ENCODE measurements at regions not wholly inside any gene's neighbourhood (a gene's known extent, or its start where the extent isn't known, plus 50 kb on each side); places are given as distances from the start of the nearest gene placed in this dataset.
"Not testable (repeated sequence)": the region's sequence is repeated elsewhere in the genome, so short reads cannot be mapped to it uniquely, and the experiment has no call there.

DNA sequence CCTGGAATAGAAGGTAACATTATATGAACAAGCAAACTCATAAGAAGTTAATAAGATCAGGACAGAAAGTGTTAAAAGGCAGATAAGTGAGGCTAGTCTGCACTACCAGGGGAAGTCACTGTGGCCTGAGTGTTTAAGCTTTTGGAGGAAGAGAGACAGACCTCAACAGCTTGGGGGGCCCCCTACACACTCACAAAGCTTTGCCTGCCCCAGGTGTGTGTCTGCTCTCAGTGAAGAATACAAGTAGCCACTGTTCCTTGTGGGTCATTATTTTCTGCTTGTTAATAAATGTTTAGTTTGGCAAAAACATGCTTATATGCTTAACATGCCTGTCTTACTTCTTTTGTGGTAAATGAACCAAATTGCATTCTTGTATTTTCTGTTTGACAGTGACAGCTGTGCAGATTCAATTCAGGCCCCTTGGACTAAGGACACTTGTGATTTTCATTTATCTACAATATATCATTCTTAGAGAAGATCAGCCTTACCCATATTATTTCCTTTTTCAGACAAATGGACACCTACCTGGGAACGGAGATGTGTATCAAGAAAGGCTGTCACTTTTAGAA, 50.7 kb upstream of the C12orf71 start:
- DNase-seq: no peak

DNA sequence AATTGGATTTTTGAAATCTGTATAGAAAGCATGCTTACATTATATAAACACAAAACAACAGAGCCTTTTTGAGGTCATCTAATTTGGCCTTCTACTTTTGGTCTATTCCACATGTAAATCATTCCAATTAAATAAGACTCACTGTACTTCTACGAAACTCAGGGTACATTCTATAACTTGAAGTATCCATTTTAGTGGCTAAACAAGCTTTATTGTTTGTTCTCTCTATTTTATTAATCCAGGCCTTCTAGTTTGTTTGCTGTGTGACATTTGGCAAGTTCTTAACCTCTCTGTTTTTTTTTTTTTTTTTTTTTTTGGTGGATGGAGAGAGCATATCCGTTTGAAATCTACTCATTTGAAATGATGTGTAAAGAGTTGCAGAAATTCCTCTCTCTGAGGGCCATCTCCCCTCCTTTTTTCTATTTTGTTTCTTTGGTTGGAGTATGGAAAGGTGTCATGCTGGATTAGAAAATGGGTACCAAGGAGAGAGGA, 58.1 kb upstream of the C12orf71 start:
- no peak for DNase-seq

DNA sequence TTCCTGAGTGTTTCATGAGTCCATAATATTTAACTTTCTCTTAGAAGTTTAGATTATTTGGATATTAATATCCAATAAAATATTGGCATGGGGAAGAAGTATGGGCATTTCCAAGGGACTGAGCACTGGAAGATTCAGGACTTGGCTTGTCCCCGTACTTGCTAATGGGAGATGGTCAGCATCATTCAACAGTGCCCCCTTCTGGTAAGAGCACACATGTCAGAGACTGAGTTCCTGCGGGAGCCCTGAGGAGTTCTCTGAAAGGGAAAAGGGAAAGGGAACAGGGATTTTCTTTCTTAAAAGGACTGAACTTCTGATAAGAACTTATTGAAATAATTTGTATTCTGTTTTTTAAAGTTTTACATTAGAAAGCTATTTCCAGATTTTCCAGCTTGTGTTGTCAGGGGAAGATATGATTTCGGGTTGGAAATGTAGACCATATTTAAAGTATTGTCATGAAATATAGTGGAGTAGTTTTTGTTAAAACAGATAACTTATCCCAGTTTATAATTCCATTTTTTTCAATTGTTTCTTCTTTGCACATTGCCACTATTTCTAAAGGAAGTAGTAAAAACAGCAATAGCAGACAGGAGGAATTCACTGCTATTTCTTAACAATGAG, 59.8 kb upstream of the C12orf71 start:
- DNase-seq: peak; percentile 49

DNA sequence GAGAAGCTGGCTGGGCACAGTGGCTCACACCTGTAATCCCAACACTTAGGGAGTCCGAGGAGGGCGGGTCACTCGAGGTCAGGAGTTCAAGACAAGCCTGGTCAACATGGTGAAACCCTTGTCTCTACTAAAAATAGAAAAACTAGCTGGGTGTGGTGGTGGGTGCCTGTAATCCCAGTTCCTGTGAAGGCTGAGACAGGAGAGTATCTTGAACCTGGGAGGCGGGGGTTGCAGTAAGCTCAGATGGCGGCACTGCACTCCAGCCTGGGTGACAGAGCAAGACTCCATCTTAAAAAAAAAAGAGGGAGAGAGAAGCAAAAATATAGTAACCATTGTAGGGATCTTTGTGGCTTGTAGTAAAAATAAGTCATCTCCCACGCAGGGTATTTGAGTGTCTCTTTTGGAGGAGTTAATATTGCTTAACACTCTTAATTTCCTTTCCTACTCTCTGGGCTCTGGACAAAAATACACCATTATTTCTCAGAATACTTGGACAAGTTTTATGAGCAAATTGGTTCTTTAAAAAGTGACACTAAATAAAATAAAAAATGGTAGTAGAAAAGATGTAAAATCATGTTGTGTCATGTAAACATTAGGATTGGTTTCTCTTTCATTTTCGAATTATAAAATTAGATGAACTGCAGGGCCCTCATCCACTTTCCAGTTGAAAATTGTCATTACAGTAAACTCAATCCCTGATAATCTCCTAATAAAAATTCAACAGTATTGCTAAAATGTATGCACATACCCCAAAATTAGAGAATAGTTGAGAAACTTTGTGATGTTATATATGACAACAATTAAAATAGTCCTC, 61.1 kb upstream of the C12orf71 start:
- no peak for DNase-seq

DNA sequence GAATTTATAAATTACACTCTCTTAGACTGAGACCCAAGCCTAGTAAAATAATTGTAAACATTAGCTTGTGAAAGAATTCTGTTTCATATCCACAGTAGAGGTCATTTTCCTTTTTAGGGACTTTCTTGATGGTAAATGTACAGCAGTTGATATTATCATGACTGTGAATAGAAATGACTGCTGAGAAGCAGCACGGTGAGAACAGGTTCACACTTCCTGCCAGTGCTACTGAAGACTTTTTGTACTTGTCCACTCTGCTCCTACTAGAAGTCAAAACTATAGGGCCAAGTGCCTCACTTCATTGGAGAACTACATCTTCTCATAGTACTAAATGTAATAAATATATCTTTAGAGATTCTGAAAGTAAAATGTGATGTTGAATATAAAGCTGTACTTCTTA, 63.3 kb upstream of the C12orf71 start:
- DNase-seq: not testable (repeated sequence)

DNA sequence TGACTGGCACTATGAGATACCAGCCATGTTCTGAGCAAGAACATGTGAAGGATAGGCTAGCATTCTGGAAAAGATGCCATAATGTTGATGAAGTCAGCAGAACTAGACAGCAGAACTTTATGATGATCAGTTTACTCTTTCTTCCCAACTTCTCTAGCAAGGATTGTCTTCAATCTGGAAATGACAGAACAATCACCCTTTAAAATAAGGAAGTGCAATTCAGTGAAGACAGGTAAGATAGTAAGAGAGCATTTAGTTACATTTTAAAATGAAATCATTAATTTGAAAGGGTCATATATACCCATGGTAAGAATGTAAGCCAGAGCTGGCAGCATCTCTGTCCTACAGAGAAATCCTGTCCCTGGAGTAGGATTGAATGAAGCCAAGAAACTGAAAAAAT, 66.0 kb upstream of the C12orf71 start:
- DNase-seq: no peak

DNA sequence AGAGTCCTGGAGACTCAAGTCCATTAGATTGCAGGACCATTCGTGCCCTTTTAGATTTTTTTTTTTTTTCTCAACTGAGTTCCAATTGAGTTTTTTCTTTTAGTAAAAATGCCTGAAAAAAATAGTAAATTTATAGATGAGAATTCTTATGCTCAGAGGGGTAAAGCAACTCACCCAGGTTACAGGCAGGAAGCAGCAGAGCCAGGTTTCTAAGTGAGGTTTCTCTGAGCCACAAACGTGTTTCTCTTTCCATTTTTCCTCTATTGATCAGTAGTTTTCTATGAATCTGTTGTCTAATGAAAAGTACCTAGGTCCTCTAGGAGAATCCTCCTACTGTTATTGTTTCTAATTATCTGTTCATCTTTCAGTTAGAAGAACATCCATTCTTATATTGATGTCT, 66.4 kb upstream of the C12orf71 start:
- DNase-seq: no peak

DNA sequence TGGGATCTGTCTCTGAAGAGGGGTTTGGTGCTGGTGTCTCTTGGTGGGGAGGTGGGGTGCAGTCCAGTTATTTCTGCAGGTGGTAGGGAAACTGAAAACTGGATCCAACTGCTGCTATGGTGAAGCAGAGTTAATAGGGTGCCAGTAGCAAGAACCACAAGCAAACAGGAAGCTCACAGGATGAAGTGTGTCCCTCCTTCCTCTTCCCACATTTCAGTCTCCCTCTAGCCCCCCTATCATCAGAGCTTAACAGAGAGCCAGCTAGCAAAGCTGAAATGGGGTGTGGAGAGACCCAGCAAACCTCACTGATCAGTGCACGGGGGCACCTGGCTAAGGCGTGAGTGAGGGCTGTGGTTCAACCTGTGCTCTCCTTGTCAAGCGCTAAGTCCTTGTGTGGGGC, 69.1 kb upstream of the C12orf71 start:
- DNase-seq: no peak

DNA sequence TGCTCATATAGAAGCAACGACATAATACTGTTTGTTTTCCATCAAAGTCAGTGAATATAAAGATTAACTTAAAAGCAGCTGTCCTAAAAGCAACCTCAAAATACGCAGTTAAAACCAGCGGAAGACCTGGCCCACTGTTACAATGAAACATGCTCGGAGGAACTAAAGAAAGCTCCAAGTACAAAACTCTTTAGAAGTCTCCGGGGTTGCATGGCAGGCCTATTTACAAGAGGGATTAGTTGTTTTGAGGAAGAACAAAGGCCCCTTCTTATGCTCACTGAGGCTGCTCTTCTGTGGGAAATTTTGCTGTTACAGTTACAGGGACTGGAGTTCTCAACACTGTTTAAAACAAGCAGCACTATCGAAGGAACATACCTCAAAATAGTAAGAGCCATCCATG, 75.9 kb upstream of the C12orf71 start:
- DNase-seq: no peak

DNA sequence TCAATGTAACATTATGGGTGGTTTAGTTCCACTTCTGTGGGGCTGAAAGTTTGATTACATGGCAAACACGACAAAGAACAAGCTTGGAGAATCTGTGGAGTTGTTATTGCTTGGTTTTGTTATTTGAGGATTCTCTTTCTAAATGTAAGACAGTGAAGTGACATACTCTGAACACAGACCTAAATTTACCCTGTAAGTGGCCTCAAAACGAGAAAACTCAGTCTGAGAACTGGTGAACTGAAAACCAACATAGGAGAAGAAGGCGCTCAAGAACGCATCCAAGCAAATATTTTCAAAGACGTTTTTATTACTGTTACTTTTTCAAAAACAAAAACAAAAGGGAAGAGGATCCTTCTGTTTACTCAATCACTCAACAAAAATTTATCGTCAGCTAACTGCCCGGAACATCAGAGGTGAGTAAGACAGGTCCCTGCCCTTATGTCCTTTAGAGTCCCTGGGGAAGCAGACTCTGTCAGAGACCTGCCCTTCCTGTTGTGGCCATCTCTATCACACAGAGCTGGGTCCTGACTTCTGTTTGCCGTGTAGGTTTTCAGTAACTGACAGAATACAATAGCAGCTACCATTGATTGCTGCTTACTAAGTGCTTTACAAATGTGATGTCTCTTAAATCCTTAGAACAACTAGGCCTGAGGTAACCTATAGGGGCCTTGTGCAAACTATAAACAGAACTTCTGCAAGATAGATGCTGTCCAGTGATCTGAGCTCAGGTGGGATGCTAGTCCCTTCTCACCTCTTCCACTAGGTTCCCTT, 79.3 kb upstream of the C12orf71 start:
- DNase-seq: no peak

DNA sequence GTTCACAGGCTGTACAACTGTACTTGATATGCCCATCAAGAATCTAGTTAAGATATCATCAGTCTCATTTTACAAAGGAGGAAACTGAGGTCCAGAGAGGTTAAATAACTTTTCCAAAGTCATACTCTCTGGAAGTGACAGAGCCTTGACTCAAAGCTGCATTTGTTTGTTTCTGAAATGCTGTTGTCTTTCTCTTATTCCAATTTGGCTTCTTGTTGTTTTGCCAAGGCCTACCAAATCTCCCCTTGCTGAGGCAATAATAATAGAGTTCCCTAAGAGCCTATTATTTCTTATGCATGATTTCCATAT, 79.8 kb upstream of the C12orf71 start:
- DNase-seq: no peak

DNA sequence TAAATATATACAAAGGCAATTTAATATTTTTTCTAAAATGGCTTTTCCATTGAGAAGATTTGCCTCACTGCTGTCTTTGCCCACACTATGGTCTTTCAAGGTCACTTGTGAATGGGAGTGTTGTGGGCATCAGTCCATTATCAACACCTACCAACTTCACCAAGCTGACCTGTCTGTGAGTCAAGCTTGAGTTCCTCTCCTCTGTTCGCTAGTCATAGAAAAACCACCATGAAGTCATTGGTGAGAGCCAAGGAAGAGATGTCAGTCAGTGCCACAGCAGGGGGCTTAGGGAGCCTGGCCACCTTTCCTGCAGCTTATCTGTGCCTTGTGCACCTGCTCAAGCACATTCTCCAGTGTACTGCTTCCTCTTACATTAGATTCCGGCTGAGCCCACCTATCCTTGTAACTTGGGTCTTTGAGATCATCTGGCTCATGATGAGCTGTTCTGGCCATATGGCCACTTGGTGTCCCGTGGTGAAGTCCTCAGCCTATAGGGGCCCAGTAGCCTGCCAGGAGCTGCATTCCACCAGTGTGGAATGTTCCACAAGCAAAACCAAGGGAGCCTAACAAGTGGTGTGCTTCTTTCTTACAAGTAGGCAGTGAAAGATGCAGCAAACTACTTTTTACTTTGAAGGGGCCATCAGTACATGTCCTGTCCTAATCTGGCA, 80.8 kb upstream of the C12orf71 start:
- no peak for DNase-seq

DNA sequence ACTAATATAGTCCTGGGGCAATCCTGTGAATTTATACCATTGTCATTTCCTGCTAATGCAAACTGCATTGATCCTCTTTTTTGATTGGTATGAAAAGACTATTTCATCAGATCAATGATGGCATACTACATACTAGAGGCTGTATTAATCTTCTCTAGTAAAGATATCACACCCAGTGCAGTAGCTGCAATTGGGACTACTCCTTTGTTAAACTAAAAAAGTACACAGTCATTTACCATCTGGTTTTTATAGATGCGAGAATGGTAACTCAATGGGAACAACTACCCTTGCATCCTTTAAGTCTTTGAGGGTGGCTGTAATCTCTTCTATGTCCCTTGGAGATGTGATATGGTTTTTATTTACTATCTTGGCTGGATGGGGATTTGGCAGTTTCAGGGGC, 80.2 kb upstream of the STK38L start:
- DNase-seq: no peak

DNA sequence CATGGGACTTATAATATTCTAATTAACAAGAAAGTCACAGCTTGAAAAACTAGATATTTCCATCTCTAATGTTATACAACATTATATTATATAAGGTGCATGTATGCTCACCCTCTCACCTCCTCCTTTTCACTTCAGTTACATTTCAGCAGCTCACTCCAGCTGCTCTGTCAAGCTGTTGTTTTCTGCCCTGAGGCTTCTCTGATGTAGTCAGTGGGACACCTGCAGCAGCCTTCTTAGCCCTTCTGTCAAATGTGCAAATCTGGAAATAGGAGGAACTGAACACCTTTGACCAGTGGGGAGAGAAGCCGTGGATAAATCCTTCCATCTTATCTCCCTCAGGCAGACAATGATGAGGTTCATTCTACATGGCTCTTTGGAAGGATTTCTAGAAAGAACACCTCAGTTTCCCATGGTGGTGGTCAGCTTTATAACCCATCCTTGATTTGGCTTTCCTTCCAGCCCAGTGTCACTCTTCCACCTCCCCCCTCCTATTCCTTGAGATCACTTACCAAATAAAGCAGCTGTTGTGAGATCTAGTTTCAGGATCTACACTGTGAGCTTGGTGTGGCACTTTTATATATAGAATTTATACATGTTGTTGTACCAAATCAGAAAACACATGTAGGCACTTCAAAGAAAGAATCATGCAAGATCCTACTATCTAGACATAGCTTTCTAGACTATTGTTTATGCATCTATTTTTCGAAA, 79.6 kb upstream of the STK38L start:
- DNase-seq: no peak

DNA sequence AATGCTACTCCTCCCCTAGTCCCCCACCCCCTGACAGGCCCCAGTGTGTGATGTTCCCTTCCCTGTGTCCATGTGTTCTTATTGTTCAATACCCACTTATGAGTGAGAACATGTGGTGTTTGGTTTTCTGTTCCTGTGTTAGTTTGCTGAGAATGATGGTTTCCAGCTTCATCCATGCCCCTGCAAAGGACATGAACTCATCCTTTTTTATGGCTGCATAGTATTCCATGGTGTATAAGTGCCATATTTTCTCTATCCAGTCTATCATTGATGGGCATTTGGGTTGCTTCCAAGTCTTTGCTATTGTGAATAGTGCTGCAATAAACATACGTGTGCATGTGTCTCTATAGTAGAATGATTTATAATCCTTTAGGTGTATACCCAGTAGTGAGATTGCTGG, 78.1 kb upstream of the STK38L start:
- DNase-seq: not testable (repeated sequence)

DNA sequence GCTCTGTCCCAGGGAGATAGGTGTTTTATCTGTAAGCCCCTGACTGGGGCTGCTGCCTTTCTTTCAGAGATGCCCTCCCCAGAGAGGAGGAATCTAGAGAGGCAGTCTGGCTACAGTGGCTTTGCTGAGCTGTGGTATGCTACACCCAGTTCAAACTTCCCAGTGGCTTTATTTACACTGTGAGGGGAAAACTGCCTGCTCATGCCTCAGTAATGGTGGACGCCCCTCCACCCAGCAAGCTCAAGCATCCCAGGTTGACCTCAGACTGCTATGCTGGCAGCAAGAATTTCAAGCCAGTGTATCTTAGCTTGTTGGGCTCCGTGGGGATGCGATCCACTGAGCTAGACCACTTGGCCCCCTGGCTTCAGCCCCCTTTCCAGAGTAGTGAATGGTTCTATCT, 72.6 kb upstream of the STK38L start:
- DNase-seq: not testable (repeated sequence)

DNA sequence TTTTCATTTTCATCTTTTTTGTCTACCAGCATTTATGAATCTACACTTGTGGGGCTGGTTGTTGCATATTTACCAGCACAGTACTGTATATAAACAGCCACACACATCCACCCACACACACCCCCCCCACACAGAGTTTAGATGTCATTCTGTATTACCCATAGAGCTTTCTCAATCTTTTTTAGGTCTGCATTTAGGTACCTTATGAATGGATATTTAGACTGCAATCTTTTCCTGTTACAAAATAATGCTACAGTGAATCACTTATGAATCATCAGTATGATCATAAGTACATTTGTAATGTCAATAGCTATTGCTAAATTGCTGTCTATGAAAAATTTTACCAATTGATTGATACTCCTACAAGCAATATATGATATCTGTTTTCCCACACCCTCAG, 67.3 kb upstream of the STK38L start:
- DNase-seq: no peak

DNA sequence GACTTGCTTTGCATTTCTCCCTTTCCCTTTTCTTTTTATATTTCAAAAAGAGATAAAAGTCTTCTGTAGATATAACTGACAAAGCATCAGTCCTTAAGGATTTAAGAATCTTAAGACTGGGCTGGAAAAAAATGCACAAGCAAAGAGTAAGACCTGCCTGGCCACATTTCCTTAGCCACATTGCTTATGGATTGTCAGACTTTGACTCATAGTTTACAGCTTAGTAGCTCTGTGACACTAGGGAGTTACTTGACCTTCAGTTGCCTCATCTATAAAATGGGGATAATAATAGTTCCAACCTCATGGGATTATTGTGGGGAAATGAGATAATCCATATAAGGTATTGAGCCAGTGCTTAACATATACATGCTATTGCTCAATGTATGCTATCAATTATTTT, 66.4 kb upstream of the STK38L start:
- no peak for DNase-seq

DNA sequence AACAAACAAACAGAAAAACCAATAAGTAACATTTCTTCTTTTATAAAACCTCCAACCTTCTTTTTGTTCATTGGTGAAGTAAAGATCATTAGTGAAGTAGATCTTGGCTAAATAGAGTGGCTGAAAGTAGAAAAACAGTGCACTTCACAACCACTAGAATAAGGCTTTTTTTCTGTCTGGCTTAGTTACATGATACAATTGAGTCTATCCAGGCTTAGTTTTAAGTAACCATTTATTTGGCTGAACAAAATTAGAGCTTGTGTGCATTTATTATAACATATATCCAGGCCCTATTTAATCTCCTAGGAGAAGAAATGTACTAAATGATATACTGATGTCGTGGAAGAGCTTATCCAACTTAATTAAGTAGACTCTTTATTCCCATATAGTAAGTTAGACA, 65.8 kb upstream of the STK38L start:
- DNase-seq: no peak

DNA sequence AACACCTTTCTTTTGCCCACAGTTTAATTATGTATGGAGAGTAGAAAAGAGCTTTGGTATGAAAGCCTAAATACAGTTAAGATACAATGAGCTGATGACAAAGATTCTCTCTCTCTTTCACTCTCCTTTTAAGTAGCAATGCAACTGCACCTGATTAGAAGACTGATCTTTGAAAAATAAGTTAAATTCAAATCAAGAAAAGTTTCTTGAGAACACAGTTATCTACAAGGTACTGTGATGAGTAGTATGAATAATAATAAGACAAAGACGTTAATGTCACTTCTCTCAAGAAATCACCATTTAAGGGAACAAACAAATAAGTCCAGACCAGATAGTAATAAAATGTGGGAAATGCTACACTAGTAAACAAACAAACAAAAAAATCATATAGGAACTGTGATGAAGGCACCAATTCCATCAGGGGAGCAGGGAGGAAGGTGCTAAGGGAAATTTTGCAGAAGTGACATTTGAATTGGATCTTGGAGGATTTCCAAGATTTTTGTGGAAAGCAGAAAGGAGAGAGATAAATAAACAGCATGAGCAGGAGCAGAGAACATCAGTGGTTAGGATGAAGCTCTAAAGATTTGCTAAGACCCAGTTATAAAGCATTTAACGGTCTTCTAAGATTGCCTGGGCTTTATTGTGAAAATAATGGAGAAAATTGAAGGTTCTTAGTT, 65.2 kb upstream of the STK38L start:
- DNase-seq: no peak

DNA sequence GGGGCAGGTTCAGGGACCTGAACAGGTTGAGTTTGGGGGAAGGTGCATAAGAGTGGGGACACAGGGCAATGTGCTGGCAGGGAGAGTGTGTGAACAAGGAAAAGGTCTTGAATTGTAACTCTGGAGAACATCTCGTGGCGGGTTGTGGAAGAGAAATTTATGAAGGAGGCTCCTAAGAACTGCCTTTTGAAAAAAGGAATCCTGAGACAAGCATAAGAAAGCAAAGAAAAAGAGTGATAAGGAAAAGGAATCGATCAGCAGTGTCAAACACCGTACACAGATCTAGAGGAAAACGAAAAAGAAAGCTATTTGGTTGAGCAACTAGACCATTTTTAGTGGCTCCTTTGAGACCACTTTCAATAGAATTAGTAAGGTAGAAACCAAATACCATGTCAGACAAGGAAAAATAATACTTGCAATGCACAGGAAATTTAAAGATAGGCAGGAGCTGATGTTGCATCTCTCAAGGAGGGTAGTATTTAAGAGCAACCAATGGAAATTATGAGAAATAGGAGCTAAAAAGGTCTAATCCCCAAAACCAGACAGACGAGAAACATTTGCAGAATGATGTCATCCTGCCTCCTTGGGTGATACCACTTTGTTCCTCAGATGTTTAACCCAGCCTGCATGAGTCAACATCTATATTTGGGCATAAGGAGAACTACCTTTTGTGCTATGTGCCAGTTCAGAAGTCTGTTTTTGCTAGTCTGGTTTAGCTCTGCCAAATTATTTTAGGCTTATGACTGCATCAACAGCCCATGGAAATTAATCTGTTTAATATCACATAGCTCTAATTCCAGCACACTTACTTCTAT, 64.5 kb upstream of the STK38L start:
- DNase-seq: no peak

All from NCI-H1436 (cell line).